ENCODE measurements at regions not wholly inside any gene's neighbourhood (a gene's known extent, or its start where the extent isn't known, plus 50 kb on each side); places are given as distances from the start of the nearest gene placed in this dataset.
A peak's percentile ranks its signal among the peaks of the same experiment; 100 is the strongest.

DNA sequence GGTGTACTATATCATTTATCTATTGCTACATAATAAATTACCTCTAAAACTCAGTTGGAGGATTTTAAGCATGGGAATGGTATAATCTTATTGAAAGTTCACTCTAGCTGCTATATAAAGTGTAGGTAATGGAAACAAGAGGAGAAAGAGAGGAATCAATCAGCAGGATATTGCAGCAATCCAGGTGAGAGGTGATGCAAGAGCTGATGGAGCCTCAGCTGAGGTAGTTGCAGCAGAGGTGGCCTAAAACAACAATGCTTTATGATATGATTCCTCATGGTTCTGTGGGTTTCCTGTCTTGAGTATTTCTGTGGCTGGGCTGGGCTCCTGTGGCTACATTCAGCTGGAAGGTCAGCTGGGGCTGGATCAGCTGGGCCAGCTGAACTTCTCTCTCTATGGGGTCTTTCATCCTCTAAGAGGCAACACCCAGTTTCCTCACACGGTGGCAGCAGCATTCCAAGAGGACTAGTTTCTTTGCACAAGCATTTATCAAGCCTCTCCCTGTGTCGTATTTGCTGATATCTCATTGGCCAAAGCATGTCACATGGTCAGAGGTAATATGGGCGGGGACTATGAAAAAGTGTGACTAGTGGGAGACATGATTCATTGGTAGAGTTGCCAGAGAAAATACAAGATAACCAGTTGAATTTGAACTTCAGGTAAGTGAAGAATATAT, 135.4 kb upstream of the LARGE1 start:
- peak; percentile 38 for DNase-seq (ENCODE audit: low spot score)

DNA sequence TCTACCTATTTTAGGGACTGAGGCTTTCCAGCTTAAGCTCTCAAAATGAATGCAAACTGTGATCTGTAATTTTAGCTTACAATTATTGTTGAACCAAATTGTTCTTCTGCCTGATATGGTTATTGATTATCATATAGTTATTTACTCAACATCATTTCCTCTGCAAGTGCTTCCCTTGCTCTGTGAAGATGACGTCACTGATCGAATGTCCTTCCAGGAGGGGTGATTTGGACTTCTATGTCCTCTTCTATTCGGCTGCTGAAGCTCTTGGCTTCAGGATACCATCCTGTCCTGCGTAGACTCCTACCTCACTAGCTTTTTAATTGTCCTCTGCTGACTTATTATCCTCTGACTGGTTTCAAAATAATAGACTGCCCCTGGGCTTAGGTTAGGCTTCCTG, 137.4 kb upstream of the LARGE1 start:
- DNase-seq (ENCODE audit: low spot score): no peak

DNA sequence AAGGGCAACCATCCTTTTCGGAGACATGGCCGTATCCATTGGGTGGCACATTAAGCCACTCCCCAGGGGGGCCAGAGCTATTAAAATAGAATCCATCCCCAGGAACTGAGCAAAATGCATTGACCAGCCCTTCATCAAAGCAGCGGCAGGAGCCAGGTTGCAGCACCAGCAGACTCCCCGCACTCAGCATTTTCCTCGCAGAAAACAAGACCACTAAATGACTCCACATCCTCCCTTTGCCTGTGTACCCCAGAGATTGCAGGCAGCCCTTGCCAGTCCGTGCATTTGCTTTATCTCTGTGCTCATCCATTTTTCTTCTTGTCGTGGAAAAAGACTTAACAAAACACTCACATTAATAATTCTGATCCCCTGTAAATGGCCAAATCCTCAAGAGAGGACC, 144.4 kb upstream of the LARGE1 start:
- DNase-seq (ENCODE audit: low spot score): no peak

DNA sequence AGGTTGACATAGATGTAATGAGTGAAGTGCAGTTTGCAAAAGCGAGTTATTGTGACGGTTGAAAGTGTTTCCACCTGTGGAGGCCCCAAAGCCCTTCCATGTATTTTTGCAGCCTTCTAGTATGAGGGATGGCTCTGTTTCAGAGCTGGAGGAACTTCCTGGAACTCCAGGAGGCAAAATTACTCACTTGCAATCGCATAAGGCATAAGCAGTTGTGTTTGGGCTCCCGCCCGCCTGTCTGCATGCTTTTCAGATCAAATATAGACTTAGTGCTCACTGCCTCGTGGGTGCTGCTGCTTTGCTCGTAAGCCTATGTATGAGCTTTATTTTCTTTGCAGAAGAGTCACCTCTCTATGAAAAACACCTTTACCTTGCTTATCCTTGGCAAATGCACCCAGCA, 146.8 kb upstream of the LARGE1 start:
- DNase-seq (ENCODE audit: low spot score): no peak

DNA sequence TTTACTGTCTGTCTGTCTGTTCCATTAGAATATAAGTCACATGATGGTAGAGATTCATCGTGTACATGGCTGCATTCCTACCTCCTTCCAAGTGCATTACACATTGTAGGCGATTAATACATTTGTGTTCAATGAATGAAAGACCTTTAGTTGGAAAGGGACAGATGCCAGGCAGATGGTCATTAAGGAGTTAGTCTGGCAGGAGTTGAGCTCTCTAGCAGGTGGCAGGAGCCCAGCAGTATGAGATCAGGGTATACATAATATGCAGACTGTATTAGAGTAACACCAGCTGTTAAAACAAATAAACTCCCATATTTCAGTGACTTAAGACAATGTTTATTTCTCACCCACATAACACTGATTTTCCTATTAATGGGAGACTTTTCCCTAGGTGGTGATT, 147.7 kb upstream of the LARGE1 start:
- no peak for DNase-seq (ENCODE audit: low spot score)

DNA sequence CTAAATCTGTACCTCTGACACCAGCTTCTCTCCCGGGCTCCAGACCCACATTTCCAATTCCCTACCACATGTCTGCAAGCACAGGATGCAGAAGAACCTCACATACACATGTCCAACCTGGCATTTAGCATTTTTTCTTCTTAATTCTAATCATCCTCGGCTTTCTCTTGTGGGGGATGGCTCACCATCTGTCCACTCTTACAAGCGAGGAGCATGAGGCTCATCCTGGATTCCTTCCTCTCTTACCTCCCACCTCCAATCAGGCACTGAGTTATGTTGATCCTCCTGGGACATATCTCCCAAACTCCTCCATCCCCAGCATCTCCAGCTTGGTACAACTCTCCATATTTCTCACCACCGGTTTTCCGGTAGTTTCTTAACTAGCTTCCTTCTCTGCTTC, 149.8 kb upstream of the LARGE1 start:
- DNase-seq (ENCODE audit: low spot score): no peak

DNA sequence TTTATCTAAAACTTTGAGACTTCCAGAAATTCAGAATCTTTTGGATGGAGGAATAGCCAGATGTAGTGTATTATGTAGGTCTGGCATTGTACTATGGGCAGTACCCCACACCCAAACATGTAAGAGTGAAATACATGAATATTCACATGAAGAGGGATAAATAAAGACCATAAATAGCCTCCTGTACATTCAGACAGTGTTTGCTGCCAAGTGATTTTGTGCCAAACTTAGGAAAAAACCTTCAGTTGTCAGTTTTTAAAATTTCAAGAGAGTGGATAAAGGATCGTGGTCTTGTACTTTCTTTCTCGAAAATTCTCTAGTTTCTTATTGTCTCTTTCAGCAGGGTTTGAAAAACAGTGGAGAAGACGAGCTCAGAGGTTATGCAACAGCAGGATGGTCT, 150.3 kb upstream of the LARGE1 start:
- no peak for DNase-seq (ENCODE audit: low spot score)

DNA sequence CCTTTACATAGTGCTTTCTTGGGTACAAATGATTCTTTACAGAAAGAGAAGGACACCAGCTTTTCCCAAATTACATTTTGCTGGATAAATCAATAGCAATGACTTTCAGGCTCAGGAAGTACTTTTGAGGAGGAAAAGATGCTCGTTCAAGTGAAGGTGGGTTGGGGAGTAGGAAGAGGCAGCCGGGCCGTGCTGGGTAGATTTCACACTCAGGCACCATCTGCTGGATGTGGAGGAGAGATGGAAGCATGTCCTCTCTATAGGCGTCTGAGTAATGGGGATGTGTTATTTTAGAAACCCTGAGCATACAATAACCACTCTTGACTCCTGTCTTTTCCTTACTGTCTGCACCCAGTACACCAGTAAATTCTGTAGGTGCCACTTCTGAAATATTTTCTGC, 152.3 kb upstream of the LARGE1 start:
- DNase-seq (ENCODE audit: low spot score): no peak

DNA sequence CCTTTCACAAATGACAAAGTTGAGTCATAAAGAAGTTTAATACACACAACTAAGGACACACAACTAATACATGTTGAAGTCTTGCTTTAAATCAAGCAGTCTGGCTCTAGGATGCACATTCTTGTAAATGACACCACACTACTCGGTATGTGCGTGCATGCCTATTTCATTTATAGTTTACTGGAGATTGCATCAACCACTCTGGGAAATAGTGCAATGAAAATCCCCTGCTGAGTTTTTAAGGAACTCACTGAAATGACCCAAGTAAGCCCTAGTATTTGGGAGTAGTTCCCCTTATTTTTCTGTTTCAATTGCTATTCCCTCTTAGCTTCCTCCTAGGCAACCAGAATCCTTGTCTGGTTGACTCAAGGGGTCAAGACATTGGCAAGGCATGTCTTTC, 160.2 kb upstream of the LARGE1 start:
- no peak for DNase-seq (ENCODE audit: low spot score)

DNA sequence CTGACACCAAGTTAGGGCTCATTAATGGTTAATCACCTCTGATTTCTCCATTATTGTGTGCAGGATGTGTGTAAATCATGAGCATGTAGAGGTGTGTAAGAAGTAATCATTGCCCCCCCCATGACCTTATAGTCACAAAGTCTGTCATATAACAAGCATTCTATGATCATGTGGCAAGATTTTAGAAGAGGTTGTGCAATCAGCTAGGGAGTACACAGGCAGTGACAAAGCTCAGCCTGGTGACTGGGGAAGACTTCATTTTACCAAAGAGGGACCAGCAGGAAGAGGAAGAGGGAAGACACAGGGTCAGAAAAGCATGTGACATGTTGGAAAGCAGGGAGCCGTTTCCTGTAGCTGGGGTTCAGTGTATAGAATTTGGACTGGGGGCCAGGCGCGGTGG, 176.5 kb upstream of the LARGE1 start:
- no peak for DNase-seq (ENCODE audit: low spot score)

DNA sequence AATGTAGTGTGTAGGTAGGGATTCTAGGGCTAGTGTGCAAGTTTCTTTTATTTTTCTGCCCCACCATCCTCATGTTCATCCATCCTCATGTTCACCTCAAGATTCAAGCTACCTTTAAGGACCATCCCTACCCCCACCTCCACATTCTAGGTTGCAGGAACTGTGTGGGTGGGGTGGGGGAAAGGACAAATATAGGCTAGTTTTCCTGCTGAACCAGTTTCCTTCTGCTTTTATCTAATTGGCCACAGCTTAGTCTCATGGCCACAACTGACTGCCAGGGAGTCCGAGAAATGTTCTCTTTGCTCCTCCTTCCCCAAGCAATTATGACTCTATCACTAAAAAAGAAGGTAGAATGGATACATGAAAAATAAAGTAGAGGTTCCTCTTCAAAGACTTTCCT, 179.0 kb upstream of the LARGE1 start:
- DNase-seq (ENCODE audit: low spot score): no peak

DNA sequence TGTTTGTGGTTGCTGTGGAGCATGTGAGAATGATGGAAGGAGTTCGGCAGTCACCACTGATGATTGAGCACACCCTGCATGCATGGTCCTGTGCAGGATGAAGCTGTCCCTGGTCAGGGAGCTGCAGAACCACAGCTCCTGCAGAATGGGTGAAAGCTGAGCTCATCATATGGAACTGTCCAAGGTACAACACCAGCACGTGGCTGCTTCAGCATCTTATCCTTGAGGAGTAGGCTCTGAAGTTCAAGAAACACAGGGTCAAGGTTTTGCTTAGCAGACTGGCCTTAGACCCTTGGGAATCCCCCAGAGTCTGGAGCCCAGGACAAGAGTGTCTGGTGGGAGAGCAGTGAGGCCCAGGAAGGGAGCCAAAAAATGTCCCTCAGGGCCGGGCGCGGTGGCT, 182.4 kb upstream of the LARGE1 start:
- no peak for DNase-seq (ENCODE audit: low spot score)

DNA sequence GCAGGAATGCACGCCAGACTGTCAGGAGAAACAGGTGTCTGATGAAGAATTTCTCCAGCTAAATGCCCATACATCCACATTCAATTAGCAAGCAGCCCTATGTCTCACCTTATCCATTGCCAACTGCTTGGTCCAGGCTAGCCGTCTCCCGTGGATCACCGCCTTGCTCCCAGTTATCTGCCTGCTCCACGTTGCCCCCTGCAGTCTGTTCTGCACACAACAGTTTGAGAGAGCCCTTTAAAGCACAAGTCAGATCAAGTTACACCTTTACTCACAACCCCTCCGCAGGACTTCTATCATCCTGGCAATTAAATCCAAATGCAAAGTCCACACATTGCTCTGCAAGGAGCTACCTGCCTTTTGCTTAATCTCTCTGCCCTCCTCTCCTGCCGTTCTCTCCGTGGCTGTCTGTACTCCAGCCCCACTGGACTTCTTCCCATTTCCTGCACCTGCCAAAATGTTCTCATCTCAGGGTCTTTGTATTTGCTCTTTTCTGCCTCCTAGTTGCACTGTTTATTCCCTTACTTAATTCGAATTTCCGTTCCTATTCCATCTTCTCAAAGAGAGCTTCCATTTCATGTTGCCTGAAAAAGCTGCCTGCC, 185.3 kb upstream of the LARGE1 start:
- DNase-seq (ENCODE audit: low spot score): peak; percentile 46

DNA sequence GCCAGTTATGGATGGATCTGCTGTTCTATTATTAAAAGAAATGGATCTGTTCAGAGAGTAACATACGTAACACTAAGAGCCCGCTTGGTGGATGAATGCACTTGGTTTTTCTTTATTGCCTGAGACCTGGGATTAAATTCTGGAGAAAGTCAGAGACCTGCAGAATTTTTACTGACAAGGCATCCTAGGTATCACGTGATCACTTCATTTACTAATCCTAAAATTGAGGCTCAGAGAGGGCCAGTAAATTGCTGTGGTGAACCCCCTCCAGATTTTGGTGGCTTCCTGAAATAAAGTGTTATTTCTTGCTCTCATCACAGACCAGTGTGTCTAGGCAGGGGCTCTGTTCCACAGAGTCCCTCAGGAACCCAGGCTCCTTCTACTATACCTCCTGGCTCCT, 187.9 kb upstream of the LARGE1 start:
- DNase-seq (ENCODE audit: low spot score): no peak

DNA sequence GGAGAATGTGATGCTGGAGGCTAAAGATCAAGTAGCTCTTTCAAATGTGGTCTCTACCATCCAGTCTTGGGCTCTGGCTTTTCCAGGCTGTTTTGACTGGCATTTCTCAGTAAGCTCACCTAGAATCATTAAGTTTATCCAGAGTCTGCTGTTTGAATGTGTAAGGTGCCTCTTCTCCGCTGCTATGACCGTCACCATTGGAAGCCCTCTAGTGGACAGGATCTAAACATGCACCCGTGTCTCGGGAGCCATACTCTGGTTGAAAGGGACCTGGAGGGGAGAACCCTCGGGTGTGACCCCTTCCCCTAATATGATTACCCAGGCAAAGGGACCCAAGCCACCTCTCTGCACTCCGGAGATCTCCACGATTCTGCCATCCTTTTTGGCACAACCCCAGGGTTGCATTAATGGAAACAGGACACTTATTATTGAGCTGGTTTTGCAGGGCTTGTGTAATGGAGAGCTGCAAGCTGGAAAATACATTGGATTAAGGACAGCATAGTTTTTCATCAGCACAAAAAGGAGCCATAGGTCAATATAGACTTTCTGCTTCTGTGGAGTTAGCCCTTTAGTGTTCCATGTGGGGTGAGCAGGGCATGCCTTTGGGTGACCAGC, 191.0 kb upstream of the LARGE1 start:
- peak; percentile 59 for DNase-seq (ENCODE audit: low spot score)

DNA sequence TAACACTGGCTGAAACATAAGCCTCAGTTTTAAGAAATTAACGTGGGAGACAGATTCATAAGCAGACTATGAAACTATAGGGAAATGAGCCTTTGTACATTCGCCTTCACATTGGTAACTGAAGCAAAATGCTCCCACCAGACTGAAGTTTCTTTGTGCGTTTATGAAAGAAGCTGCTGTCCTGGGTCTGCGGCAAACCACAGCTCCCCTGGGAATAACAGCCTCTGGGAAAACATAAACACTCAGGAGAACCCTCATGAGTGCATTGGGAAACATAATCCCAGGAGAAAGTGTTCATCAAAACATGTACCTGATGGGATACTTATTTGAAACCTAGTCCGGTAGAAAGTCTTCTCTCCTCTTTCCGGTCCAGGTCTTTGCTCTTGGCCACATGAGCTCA, 193.1 kb upstream of the LARGE1 start:
- DNase-seq (ENCODE audit: low spot score): no peak

DNA sequence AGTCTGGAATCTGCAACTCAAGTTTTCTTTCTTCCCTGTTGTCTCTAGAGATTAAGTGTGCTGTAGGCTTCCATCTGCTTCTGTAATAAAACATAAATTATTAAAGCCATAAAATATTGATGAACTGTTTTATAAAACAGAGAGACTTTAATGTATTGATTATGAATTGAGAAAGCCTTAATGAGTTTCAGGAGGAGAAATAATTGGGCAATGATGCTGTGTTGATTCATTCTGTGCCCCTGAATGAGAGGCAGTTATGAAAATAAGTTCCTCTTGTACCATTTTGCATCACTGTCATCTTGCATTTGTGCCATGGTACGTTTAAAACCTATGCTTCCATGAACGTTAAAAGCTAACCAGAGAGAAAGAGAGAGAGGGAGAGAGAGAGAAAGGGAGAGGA, 194.1 kb upstream of the LARGE1 start:
- DNase-seq (ENCODE audit: low spot score): no peak

DNA sequence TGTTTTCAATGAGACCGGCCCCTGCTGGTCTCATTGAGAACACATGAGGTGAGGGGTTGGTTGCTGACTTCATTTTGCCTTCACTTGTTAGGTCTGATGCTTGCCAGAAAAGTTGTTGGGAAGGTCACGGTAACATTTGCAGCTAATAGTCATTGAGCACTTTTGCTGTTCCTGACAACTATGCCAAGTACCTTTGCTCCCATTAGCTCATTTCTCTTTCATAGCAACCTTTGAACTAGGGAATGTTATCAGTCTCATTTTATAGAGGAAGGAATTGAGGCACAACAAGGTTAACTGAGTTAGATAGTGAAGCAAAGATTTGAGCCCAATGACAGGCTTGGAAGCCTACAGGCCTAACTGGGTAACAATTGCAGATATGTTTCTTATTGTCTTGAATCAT, 195.4 kb upstream of the LARGE1 start:
- no peak for DNase-seq (ENCODE audit: low spot score)

DNA sequence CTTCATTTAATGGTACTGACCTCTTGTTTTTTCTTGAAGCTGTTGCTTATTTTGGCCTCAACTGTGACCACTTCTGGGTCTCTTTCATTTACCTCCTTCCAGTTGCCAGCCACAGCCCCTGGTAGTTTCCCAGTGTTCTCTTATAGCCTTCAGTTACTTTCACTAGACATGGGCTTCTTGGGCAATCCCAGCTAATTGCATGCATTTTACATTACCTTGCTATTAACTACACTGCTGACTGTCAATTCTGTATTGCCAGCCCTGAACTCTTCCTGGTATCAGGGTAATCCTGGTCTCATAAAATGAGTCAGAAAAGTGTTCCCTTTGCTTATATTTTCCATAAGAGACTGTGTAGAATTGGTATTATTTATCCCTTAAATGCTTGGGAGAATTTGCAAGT, 195.8 kb upstream of the LARGE1 start:
- no peak for DNase-seq (ENCODE audit: low spot score)

DNA sequence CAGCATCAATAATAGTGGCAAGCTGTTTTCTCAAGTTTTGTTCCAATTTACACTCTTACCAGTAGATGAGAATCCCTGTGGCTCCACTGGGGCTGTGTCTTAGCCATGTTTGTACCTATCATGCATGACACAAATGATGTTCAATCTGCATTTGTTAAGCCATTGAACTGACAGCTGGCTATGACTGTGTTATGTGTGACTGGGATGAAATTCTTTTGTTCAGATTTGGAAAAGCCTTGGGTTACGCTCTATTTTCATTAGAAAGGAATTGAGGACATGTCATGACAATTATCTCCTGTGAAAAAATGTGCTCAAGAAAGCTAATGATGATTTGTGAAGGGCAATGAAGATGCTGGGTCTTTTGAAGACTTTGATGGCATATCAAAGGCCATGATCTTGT, 201.8 kb upstream of the LARGE1 start:
- no peak for DNase-seq (ENCODE audit: low spot score)

DNA sequence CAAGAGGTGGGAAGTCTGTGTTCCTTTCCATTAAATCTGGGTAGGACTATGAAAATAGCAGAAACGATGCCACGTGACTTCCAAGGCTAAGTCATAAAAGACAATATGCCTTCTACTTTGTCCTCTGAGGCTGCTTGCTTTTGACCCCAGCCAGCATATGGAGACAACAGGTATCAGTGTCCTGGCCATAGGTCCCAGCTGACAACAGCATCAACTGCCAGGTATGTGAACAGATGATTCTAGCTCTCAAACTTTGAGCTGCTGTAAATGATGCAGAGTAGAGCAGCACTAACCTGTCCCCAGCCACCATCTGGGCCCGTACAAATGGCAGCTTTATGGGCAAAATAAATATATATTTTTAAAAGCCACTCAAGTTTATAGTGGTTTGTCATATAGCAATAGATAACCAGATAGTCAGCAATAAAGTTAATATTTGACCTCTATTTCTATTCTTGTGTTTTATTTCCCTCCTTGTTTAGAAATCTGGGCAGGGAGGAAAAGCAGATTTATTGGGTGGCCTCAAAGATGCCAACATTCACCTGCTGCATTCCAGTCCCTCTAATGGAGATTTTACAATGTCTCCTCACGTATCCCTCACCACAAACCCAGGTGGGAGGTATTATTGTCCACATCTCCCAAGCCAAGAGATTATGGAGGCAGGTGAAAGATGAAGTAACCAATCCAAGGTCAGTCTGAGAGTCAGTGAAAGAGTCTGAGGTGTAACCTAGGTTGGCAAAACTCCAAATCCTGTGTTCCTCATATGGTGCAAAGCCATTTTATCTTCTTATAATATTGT, 209.6 kb upstream of the LARGE1 start:
- no peak for DNase-seq (ENCODE audit: low spot score)

DNA sequence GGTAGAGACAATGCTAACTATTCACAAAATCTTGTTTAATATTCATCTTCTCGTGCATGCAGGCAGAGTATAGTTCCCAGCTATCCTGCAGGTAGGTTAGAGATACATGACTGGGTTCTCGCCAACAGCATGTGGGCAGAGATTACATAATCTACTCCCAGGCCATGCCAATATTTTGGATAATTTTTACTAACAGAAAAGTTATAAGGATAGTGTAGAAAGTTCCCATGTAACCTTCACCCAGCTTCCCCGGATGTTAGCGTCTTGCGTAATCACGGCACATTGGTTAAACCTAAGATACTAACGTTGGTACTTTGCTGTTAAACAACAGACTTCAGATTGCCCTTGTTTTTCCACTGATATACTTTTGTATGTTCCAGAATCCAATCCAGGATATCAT, 215.5 kb upstream of the LARGE1 start:
- DNase-seq (ENCODE audit: low spot score): no peak

DNA sequence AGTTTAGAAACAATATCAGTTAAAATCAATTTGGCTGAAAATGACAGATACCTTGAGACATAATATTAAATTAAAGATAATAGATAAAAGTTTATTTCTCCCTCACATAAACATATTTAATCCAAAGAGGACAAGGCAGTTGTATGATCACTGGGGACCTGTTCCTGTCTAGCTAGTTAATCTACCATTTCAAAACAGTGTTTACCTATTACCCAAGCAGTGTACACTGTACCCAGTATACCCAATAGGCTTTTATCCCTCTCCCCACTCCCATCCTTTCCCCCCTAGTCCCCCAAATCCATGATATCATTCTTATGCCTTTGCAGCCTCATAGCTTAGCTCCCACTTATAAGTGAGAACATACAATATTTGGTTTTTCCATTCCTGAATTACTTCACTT, 229.7 kb upstream of the LARGE1 start:
- DNase-seq (ENCODE audit: low spot score): no peak

All from HuH-7 (cell line).